ENCODE measurements at regions not wholly inside any gene's neighbourhood (a gene's known extent, or its start where the extent isn't known, plus 50 kb on each side); places are given as distances from the start of the nearest gene placed in this dataset.

GRCh38 chr6:112781241-112781640 lies 434.1 kb downstream of the RFPL4B start:
- TF ChIP-seq CTCF (IDR thresholded peaks at IDR 0.05) (no peak), POLR2A (IDR thresholded peaks at IDR 0.05) (no peak)
